GM12874 (cell line): ENCODE measurements at regions not wholly inside any gene's neighbourhood (a gene's known extent, or its start where the extent isn't known, plus 50 kb on each side); places are given as distances from the start of the nearest gene placed in this dataset.

Source experiments
- CTCF ChIP-seq: IDR thresholded peaks from 2 replicates; pipeline ENCODE4 v1.5.1; 2011; ENCODE audit warnings: low read depth, mild to moderate bottlenecking, control low read depth, low read length, moderate library complexity; ENCODE audit not compliant: insufficient read depth

GRCh38 chr14:34040766-34041165 lies 89.9 kb upstream of the EGLN3 start:
- no peak for TF ChIP-seq CTCF

GRCh38 chr14:34039428-34040047 lies 88.7 kb upstream of the EGLN3 start:
- no peak for TF ChIP-seq CTCF

- TF ChIP-seq CTCF = no peak
Observed at GRCh38 chr14:34038358-34039057, 87.6 kb upstream of the EGLN3 start.

GRCh38 chr14:34036319-34036766 lies 85.5 kb upstream of the EGLN3 start:
- TF ChIP-seq CTCF = no peak

GRCh38 chr14:34035934-34036250 lies 85.0 kb upstream of the EGLN3 start:
- no peak for TF ChIP-seq CTCF

GRCh38 chr14:34035177-34035933 lies 84.5 kb upstream of the EGLN3 start:
- TF ChIP-seq CTCF = no peak

GRCh38 chr14:34034447-34035176 lies 83.7 kb upstream of the EGLN3 start:
- TF ChIP-seq CTCF = no peak
